C4-2B (cell line): ENCODE measurements at regions not wholly inside any gene's neighbourhood (a gene's known extent, or its start where the extent isn't known, plus 50 kb on each side); places are given as distances from the start of the nearest gene placed in this dataset.

Experiments used
- ZFX ChIP-seq: fragments of 450-650 bp; IDR thresholded peaks from 2 replicates; pipeline ENCODE4 v1.6.1; 2017
- TF ChIP-seq, protein P1 (sequence below): fragments of 450-650 bp; conservative IDR thresholded peaks from 2 replicates; pipeline ENCODE4 v1.5.1; 2017; ENCODE audit warnings: mild to moderate bottlenecking

DNA sequence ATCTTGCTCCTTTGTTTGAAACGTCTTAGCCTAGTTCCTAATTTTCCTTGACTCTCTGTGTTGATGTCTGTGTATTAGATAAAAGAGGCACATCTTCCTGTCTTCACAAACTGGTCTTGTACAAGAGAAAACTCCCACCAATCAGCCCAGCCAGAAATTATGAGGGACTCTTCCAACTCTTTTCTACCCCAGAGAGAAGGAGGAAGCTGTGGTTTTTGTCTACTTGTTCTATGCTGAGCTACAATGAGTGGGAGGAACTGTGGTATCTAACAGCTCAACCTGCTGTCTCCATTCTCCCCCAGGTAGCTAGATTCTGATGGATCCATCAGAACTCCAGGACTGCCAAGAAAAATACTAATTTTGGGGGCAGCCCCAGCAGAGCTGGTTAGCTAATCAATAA is 392.5 kb downstream of the HS3ST3B1 start:
- TF ChIP-seq, protein P1, sequence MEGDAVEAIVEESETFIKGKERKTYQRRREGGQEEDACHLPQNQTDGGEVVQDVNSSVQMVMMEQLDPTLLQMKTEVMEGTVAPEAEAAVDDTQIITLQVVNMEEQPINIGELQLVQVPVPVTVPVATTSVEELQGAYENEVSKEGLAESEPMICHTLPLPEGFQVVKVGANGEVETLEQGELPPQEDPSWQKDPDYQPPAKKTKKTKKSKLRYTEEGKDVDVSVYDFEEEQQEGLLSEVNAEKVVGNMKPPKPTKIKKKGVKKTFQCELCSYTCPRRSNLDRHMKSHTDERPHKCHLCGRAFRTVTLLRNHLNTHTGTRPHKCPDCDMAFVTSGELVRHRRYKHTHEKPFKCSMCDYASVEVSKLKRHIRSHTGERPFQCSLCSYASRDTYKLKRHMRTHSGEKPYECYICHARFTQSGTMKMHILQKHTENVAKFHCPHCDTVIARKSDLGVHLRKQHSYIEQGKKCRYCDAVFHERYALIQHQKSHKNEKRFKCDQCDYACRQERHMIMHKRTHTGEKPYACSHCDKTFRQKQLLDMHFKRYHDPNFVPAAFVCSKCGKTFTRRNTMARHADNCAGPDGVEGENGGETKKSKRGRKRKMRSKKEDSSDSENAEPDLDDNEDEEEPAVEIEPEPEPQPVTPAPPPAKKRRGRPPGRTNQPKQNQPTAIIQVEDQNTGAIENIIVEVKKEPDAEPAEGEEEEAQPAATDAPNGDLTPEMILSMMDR: no peak
- TF ChIP-seq ZFX: no peak
